ENCODE measurements at regions not wholly inside any gene's neighbourhood (a gene's known extent, or its start where the extent isn't known, plus 50 kb on each side); places are given as distances from the start of the nearest gene placed in this dataset.

GRCh38 chrX:82626978-82627377, 881.1 kb upstream of the POU3F4 start:
- H2AFZ ChIP-seq (ENCODE audit: low read depth): no peak overlapping the region
- H3K9me2 ChIP-seq: no peaks in the 10 kb centered on the region
- ChIA-PET POLR2A (no interaction called here), CTCF (no interaction called here)
- H3K9ac ChIP-seq: no peak overlapping the region
- TF ChIP-seq MXI1 (IDR thresholded peaks at IDR 0.05; ENCODE audit: low read depth, low read length): no peak
- no peak for TF ChIP-seq RFX5 (IDR thresholded peaks at IDR 0.05; ENCODE audit: low read length)
- no peak for TF ChIP-seq CTCF (IDR thresholded peaks at IDR 0.05)
- no peak for TF ChIP-seq TCF12 (IDR thresholded peaks at IDR 0.05)
- no peak for TF ChIP-seq ZBTB33 (IDR thresholded peaks at IDR 0.05; ENCODE audit: borderline replicate concordance, low read depth)
- no peak for TF ChIP-seq FOXJ3 (CRISPR knock-in tag; IDR thresholded peaks at IDR 0.05)
- no peak for TF ChIP-seq EZH2phosphoT487 (IDR thresholded peaks at IDR 0.05; ENCODE audit: borderline replicate concordance, low read depth)
- TF ChIP-seq NRF1 (IDR thresholded peaks at IDR 0.05; ENCODE audit: low read depth, low read length): no peak
- TF ChIP-seq MEF2A (IDR thresholded peaks at IDR 0.05; ENCODE audit: borderline replicate concordance, low read depth): no peak
- TF ChIP-seq SMC3 (IDR thresholded peaks at IDR 0.05; ENCODE audit: low read depth, low read length): no peak
- TF ChIP-seq FOSL2 (IDR thresholded peaks at IDR 0.05; ENCODE audit: borderline replicate concordance, low read depth): no peak
- no peak for TF ChIP-seq TAF1 (IDR thresholded peaks at IDR 0.05; ENCODE audit: borderline replicate concordance, low read depth, low read length)
- TF ChIP-seq IRF3 (IDR thresholded peaks at IDR 0.05; ENCODE audit: low read depth, low read length): no peak
- no peak for TF ChIP-seq TEAD4 (IDR thresholded peaks at IDR 0.05; ENCODE audit: borderline replicate concordance, insufficient read depth)
- TF ChIP-seq FOXM1 (IDR thresholded peaks at IDR 0.05; ENCODE audit: low read depth): no peak
- TF ChIP-seq MAX (IDR thresholded peaks at IDR 0.05; ENCODE audit: low read depth): no peak
- no peak for TF ChIP-seq RAD21 (IDR thresholded peaks at IDR 0.05; ENCODE audit: low read length)
- no peak for TF ChIP-seq EP300 (IDR thresholded peaks at IDR 0.05; ENCODE audit: borderline replicate concordance in 1 of 2, low read depth in 1 of 2, low read length in 1 of 2)
- no peak for TF ChIP-seq RCOR1 (IDR thresholded peaks at IDR 0.05; ENCODE audit: low read length)
- no peak overlapping the region for H3K27ac ChIP-seq (ENCODE audit: low read depth in 2 of 2, low read length in 1 of 2)
- H3F3A ChIP-seq (replicated peaks; ENCODE audit: insufficient read depth): no peaks in the 10 kb centered on the region
- DNase-seq: no peak
- no peaks in the 10 kb centered on the region for H3K36me3 ChIP-seq (replicated peaks in 1 of 2; ENCODE audit: control insufficient read depth in 1 of 2, insufficient read depth in 2 of 2, low read length in 1 of 2)
- H4K20me1 ChIP-seq (ENCODE audit: insufficient read depth): no peaks in the 10 kb centered on the region
- H3K9me3 ChIP-seq: no peaks in the 10 kb centered on the region
- no peak overlapping the region for H3K4me2 ChIP-seq
- H3K4me1 ChIP-seq (ENCODE audit: control insufficient read depth in 1 of 2, insufficient read depth in 2 of 2, low read depth in 1 of 2, low read length in 1 of 2): no peaks in the 10 kb centered on the region
- no peaks in the 10 kb centered on the region for H3K79me2 ChIP-seq (ENCODE audit: insufficient read depth)
- 0% methylated on average over 1 of the region's 1 CpG for WGBS (ENCODE audit: low lambda C conversion rate)
- no peaks in the 10 kb centered on the region for H3K27me3 ChIP-seq (ENCODE audit: insufficient read depth)
- no peak overlapping the region for H3K4me3 ChIP-seq (ENCODE audit: low read depth in 2 of 2, low read length in 1 of 2)

All from SK-N-SH (cell line).